CD4-positive, alpha-beta T cell (primary cell): ENCODE measurements at regions not wholly inside any gene's neighbourhood (a gene's known extent, or its start where the extent isn't known, plus 50 kb on each side); places are given as distances from the start of the nearest gene placed in this dataset.

Experiments
- ATAC-seq: fragments of 200-7000 bp; cut with Tn5 transposase; one replicate; pipeline ENCODE4 v1.10.0; 2022; ENCODE audit warnings: mild to moderate bottlenecking; ENCODE audit not compliant: poor library complexity
- CTCF ChIA-PET: fragments of 350-600 bp; sonication (Branson Sonifier 250); formaldehyde crosslinking; loops from one replicate; lab custom pipeline; 2021; ENCODE audit warnings: antibody characterized with exemption, inconsistent platforms; lab: Charles Lee
- POLR2A ChIA-PET: fragments of 350-600 bp; sonication (Branson Sonifier 250); formaldehyde crosslinking; loops from one replicate; lab custom pipeline; 2021; ENCODE audit warnings: antibody characterized with exemption, inconsistent platforms; lab: Charles Lee
- DNase-seq, 14 experiments: peaks; one replicate each; pipeline ENCODE4 v3.0.0-alpha.2; 2013 to 2020; ENCODE audit warnings: mixed read lengths in 2 of 14
- H3K27ac ChIP-seq, 2 donors: one replicate each; pipeline versions ENCODE4 v1.5.1 to v1.7.0; 2013; ENCODE audit warnings: low read length in 2 of 2, low read depth in 1 of 2, mild to moderate bottlenecking in 1 of 2
- H3K27me3 ChIP-seq, 2 experiments: 1 replicate in 1 of 2; 2 replicates in 1 of 2; pipeline versions ENCODE4 v1.6.1 to v1.7.0; 2013; ENCODE audit warnings: low read length in 2 of 2, control low read depth in 1 of 2, mild to moderate bottlenecking in 1 of 2, moderate library complexity in 1 of 2; ENCODE audit not compliant: insufficient read depth in 2 of 2, control insufficient read depth in 1 of 2
- H3K36me3 ChIP-seq: one replicate; pipeline ENCODE4 v1.6.1; 2013; ENCODE audit warnings: low read length, control low read depth; ENCODE audit not compliant: insufficient read depth
- H3K4me1 ChIP-seq: one replicate; pipeline ENCODE4 v1.6.1; 2013; ENCODE audit warnings: low read length, control low read depth; ENCODE audit not compliant: insufficient read depth
- H3K4me3 ChIP-seq: one replicate; pipeline ENCODE4 v1.5.1; 2013; ENCODE audit warnings: mild to moderate bottlenecking, low read length, moderate library complexity
- H3K9me3 ChIP-seq, 2 experiments: 1 replicate in 1 of 2; 2 replicates in 1 of 2; pipeline versions ENCODE4 v1.6.1 to v1.7.0; 2013; ENCODE audit warnings: low read length in 2 of 2, mild to moderate bottlenecking in 2 of 2, control low read depth in 1 of 2, moderate library complexity in 1 of 2; ENCODE audit not compliant: control insufficient read depth in 1 of 2, insufficient read depth in 1 of 2
- H3K27ac Mint-ChIP-seq: one replicate; pipeline ENCODE4 v1.8.0; 2020; ENCODE audit warnings: mixed read lengths
- H3K27me3 Mint-ChIP-seq: one replicate; pipeline ENCODE4 v1.8.0; 2021; ENCODE audit warnings: mixed read lengths
- H3K36me3 Mint-ChIP-seq: one replicate; pipeline ENCODE4 v1.8.0; 2021; ENCODE audit warnings: low read depth, mixed read lengths
- H3K4me1 Mint-ChIP-seq: one replicate; pipeline ENCODE4 v1.8.0; 2021; ENCODE audit warnings: low read depth, mixed read lengths
- H3K4me3 Mint-ChIP-seq: one replicate; pipeline ENCODE4 v1.8.0; 2020; ENCODE audit warnings: mild to moderate bottlenecking, mixed read lengths
- H3K9me3 Mint-ChIP-seq: one replicate; pipeline ENCODE4 v1.8.0; 2020; ENCODE audit warnings: mixed read lengths
- CTCF ChIP-seq: fragments of 200-600 bp; IDR thresholded peaks from one replicate; pipeline ENCODE4 v1.8.0; 2022; ENCODE audit warnings: antibody characterized with exemption, mild to moderate bottlenecking
- intact Hi-C, 2 experiments: fragments of 100-400 bp; cut with DNase I in 1 of 2; cut with micrococcal nuclease in 1 of 2; formaldehyde crosslinking; loops; one replicate each; pipeline versions ENCODE4 v1.15.1 to v1.9.0; 2023 to 2025; cut with DNase I, micrococcal nuclease

- no peak overlapping the region for H3K27ac ChIP-seq
- no peak for TF ChIP-seq CTCF
- H3K4me3 ChIP-seq = no peak overlapping the region
- ATAC-seq (no peak), DNase-seq (no peak)
- Mint-ChIP-seq H3K4me3 (no peak overlapping the region), H3K27ac (no peak overlapping the region), H3K36me3 (no peaks in the 10 kb centered on the region), H3K4me1 (no peaks in the 10 kb centered on the region), H3K9me3 (peaks cover 2% of the 10 kb centered on the region), H3K27me3 (no peaks in the 10 kb centered on the region)
- H3K36me3 ChIP-seq = no peaks in the 10 kb centered on the region
- H3K9me3 ChIP-seq = no peaks in the 10 kb centered on the region
- no peaks in the 10 kb centered on the region for H3K4me1 ChIP-seq
- intact Hi-C loops = no loop called here
- no peaks in the 10 kb centered on the region for H3K27me3 ChIP-seq
- CTCF ChIA-PET = no interaction called here
- POLR2A ChIA-PET = no interaction called here
These were observed 62.8 kb upstream of the AFF3 start for GRCh38 chr2:100205174-100205573.

GRCh38 chr2:100202567-100202966 lies 60.2 kb upstream of the AFF3 start:
- ChIA-PET CTCF (no interaction called here), POLR2A (no interaction called here)
- peaks cover 2% of the 10 kb centered on the region for H3K9me3 Mint-ChIP-seq
- Histone ChIP-seq H3K27me3 (no peaks in the 10 kb centered on the region), H3K27ac (no peak overlapping the region), H3K4me3 (no peak overlapping the region), H3K36me3 (no peaks in the 10 kb centered on the region), H3K4me1 (no peaks in the 10 kb centered on the region), H3K9me3 (peaks cover 0 to 4% of the 10 kb centered on the region in 2 experiments)
- DNase-seq = no peak
- H3K4me1 Mint-ChIP-seq = no peaks in the 10 kb centered on the region
- no peaks in the 10 kb centered on the region for H3K36me3 Mint-ChIP-seq
- H3K27ac Mint-ChIP-seq = no peak overlapping the region
- no peak for TF ChIP-seq CTCF
- intact Hi-C loops = no loop called here
- H3K27me3 Mint-ChIP-seq = no peaks in the 10 kb centered on the region
- no peak for ATAC-seq
- no peak overlapping the region for H3K4me3 Mint-ChIP-seq

GRCh38 chr2:100200985-100201384 lies 58.6 kb upstream of the AFF3 start:
- Mint-ChIP-seq H3K9me3 (peaks cover 2% of the 10 kb centered on the region), H3K27ac (no peak overlapping the region), H3K27me3 (no peaks in the 10 kb centered on the region), H3K4me1 (no peaks in the 10 kb centered on the region), H3K4me3 (no peak overlapping the region), H3K36me3 (no peaks in the 10 kb centered on the region)
- ATAC-seq = no peak
- no peak for DNase-seq
- CTCF ChIA-PET = no interaction called here
- H3K4me3 ChIP-seq = no peak overlapping the region
- no peak overlapping the region for H3K27ac ChIP-seq
- H3K9me3 ChIP-seq = peaks cover 0 to 4% of the 10 kb centered on the region in 2 experiments
- TF ChIP-seq CTCF = no peak
- no peaks in the 10 kb centered on the region for H3K27me3 ChIP-seq
- no peaks in the 10 kb centered on the region for H3K36me3 ChIP-seq
- POLR2A ChIA-PET = no interaction called here
- intact Hi-C loops = no loop called here
- no peaks in the 10 kb centered on the region for H3K4me1 ChIP-seq
